RWPE1 (cell line): ENCODE measurements at regions not wholly inside any gene's neighbourhood (a gene's known extent, or its start where the extent isn't known, plus 50 kb on each side); places are given as distances from the start of the nearest gene placed in this dataset.

Experiments
- CTCF ChIA-PET: fragments of 350-600 bp; sonication (Branson Sonifier 250); formaldehyde crosslinking; extraction: SDS; loops from one replicate; lab custom pipeline; 2021; lab: Yijun Ruan, JAX
- POLR2A ChIA-PET: fragments of 400-600 bp; formaldehyde crosslinking; extraction: SDS; loops from one replicate; lab custom pipeline; 2020; ENCODE audit warnings: antibody characterized with exemption; ENCODE audit not compliant: low non-redundant PET; lab: Yijun Ruan, JAX
- DNase-seq: peaks from one replicate; pipeline ENCODE4 v3.0.0; 2012; ENCODE audit warnings: low spot score
- H3K27ac ChIP-seq: fragments of 450-650 bp; 2 replicates; pipeline ENCODE4 v1.5.1; 2017
- CTCF ChIP-seq: fragments of 450-650 bp; conservative IDR thresholded peaks from 2 replicates; pipeline ENCODE4 v1.5.1; 2017; ENCODE audit warnings: low read depth, mild to moderate bottlenecking

DNA sequence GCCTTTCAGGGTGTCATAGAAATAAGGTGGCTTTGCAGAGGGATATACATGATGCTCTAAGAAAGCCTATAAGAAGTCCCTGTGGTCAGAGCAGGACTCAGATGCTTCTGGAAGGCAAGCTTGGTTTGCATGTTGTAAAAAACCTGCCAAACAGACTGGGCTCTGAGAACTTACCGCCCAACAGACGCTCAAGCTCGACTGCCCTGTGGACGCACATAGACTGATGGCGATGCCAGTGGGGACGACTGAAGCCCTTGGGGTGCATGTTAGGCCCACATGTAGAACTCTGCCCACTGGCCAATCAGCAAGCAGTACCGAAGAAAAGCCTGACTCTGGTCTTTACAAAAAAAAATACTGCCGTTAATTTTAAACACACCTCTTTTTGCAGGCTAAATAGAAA, 133.8 kb downstream of the NAV1 start:
- POLR2A ChIA-PET, result no interaction called here
- CTCF ChIA-PET, result interaction anchor here (0.6 to 1.9 kb wide), 3 partner anchors 30 to 330 kb away, joined by 5 to 7 read pairs (median 7); no protein-coding TSS in a partner anchor
- TF ChIP-seq CTCF, result no peak
- no peak for DNase-seq
- no peak overlapping the region for H3K27ac ChIP-seq

- no peak for DNase-seq
- H3K27ac ChIP-seq, result no peak overlapping the region
- ChIA-PET POLR2A (no interaction called here), CTCF (interaction anchor here (0.6 to 1.9 kb wide), 3 partner anchors 31 to 329 kb away, joined by 5 to 7 read pairs (median 7); no protein-coding TSS in a partner anchor)
- TF ChIP-seq CTCF, result no peak
Observed at GRCh38 chr1:201673093-201673492, 134.2 kb downstream of the NAV1 start.

DNA sequence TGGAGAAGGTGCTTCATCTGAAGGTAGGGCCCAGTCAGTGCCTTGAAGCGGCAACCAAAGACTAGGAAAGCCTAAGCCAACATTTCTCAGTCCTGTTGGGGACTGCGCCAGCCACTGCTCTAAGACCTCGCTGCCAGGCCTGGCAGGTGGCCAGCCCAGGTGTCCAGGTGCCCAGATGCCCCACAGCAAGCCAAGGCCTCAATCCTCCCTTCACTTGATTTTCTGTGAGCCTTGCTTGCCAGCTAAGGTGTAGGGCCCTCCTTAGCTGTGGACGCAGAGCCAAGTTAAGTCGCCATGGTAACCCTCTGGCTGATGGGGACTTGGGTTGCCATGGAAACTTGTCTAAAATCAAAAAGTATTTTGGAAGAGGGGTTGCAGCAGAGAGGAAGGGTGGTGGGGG, 135.0 kb downstream of the NAV1 start:
- no peak for DNase-seq
- no peak for TF ChIP-seq CTCF
- CTCF ChIA-PET, result interaction anchor here (1.9 kb wide), 1 partner anchor 114 kb away, joined by 7 read pairs; no protein-coding TSS in a partner anchor
- H3K27ac ChIP-seq, result no peak overlapping the region
- POLR2A ChIA-PET, result no interaction called here

DNA sequence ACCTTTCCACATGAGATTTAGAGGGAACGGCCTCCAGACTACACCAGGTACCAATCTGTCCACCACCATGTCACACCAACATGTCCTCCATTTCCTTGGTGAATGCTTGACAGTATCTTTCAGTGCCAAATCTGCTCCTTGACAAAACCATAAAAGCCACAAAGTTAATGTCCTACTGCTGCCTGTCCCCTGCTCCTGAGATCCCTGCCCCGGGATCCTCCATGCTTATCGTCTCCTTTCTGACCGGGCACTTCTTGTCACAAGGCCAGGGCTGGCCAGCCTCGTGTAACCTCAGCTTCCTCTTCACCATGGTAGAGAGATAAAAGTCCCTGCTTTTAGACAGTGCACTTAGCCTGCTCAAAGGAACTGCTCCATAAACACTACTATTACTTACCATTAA, 136.2 kb downstream of the NAV1 start:
- no peak for DNase-seq
- ChIA-PET CTCF (no interaction called here), POLR2A (no interaction called here)
- no peak for TF ChIP-seq CTCF
- no peak overlapping the region for H3K27ac ChIP-seq

DNA sequence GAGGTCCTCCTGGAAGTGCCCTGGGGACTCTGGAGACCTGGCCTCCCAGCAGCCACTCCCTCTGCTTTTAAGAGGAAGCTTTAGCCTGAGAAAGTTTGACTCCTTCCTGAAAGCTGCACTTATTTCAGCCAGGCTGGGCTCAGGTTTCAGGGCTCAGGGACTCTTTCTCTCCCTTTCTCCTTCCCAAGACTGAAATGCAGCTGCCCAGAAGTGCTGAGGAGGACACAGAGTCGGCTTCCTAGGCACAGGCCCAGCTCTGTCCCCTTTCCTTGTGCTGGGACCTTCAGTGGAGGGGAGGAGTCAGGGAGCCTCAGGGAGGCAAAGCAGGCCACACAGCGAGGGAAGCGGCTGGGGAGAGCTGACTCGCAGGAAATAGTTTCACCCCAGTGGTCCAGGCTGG, 137.3 kb downstream of the NAV1 start:
- CTCF ChIA-PET, result interaction anchor here (0.5 to 0.6 kb wide), 3 partner anchors 29 to 143 kb away, joined by 3 to 4 read pairs (median 3); no protein-coding TSS in a partner anchor
- DNase-seq, result no peak
- POLR2A ChIA-PET, result no interaction called here
- no peak for TF ChIP-seq CTCF
- peak overlapping the region; percentile 60 for H3K27ac ChIP-seq

GRCh38 chr1:201676641-201677040, 137.7 kb downstream of the NAV1 start:
- ChIA-PET POLR2A (no interaction called here), CTCF (interaction anchor here (0.5 to 0.6 kb wide), 4 partner anchors 28 to 143 kb away, joined by 3 to 4 read pairs (median 3); no protein-coding TSS in a partner anchor)
- H3K27ac ChIP-seq, result peak overlapping the region; percentile 60

More at GRCh38 chr1:201676641-201677040, 137.7 kb downstream of the NAV1 start:
- TF ChIP-seq CTCF, result no peak
- no peak for DNase-seq
